ENCODE measurements at regions not wholly inside any gene's neighbourhood (a gene's known extent, or its start where the extent isn't known, plus 50 kb on each side); places are given as distances from the start of the nearest gene placed in this dataset.

GRCh38 chr10:124165827-124166226 is 72.4 kb upstream of the CHST15 start:
- ATAC-seq (no peak), DNase-seq (no peak)
- Histone ChIP-seq H3K9me3 (no peaks in the 10 kb centered on the region), H3K4me1 (ENCODE audit: low read depth) (no peaks in the 10 kb centered on the region), H3K4me3 (no peak overlapping the region), H3K36me3 (ENCODE audit: low read depth) (no peaks in the 10 kb centered on the region)
- TF ChIP-seq CTCF (IDR thresholded peaks at IDR 0.05): no peak
- intact Hi-C loops (cut with DNase I, micrococcal nuclease): no loop called here

- intact Hi-C loops (cut with DNase I, micrococcal nuclease): no loop called here
- H3K4me1 ChIP-seq (ENCODE audit: low read depth): no peaks in the 10 kb centered on the region
- ATAC-seq (no peak), DNase-seq (no peak)
- H3K36me3 ChIP-seq (ENCODE audit: low read depth): no peaks in the 10 kb centered on the region
- H3K9me3 ChIP-seq: no peaks in the 10 kb centered on the region
- no peak for TF ChIP-seq CTCF (IDR thresholded peaks at IDR 0.05)
- H3K4me3 ChIP-seq: no peak overlapping the region
Measured at GRCh38 chr10:124165311-124165710, 71.9 kb upstream of the CHST15 start.

GRCh38 chr10:124164264-124164663 is 70.9 kb upstream of the CHST15 start:
- DNase-seq (no peak), ATAC-seq (no peak)
- Histone ChIP-seq H3K4me3 (no peak overlapping the region), H3K4me1 (ENCODE audit: low read depth) (no peaks in the 10 kb centered on the region), H3K36me3 (ENCODE audit: low read depth) (no peaks in the 10 kb centered on the region), H3K9me3 (no peaks in the 10 kb centered on the region)
- intact Hi-C loops (cut with DNase I, micrococcal nuclease): no loop called here
- TF ChIP-seq CTCF (IDR thresholded peaks at IDR 0.05): no peak

GRCh38 chr10:124162774-124163354 is 69.5 kb upstream of the CHST15 start:
- no peaks in the 10 kb centered on the region for H3K4me1 ChIP-seq (ENCODE audit: low read depth)
- H3K9me3 ChIP-seq: no peaks in the 10 kb centered on the region
- H3K4me3 ChIP-seq: no peak overlapping the region
- H3K36me3 ChIP-seq (ENCODE audit: low read depth): no peaks in the 10 kb centered on the region
- no peak for DNase-seq
- ATAC-seq: no peak
- intact Hi-C loops (cut with DNase I, micrococcal nuclease): no loop called here
- TF ChIP-seq CTCF (IDR thresholded peaks at IDR 0.05): no peak

- intact Hi-C loops (cut with DNase I, micrococcal nuclease): no loop called here
- Histone ChIP-seq H3K4me1 (ENCODE audit: low read depth) (no peaks in the 10 kb centered on the region), H3K4me3 (no peak overlapping the region), H3K36me3 (ENCODE audit: low read depth) (no peaks in the 10 kb centered on the region), H3K9me3 (no peaks in the 10 kb centered on the region)
- no peak for TF ChIP-seq CTCF (IDR thresholded peaks at IDR 0.05)
- DNase-seq: no peak
- ATAC-seq: no peak
Measured at GRCh38 chr10:124162136-124162535, 68.7 kb upstream of the CHST15 start.

GRCh38 chr10:124161601-124162000 is 68.2 kb upstream of the CHST15 start:
- Histone ChIP-seq H3K4me1 (ENCODE audit: low read depth) (no peaks in the 10 kb centered on the region), H3K4me3 (no peak overlapping the region), H3K36me3 (ENCODE audit: low read depth) (no peaks in the 10 kb centered on the region), H3K9me3 (no peaks in the 10 kb centered on the region)
- intact Hi-C loops (cut with DNase I, micrococcal nuclease): no loop called here
- ATAC-seq (no peak), DNase-seq (no peak)
- no peak for TF ChIP-seq CTCF (IDR thresholded peaks at IDR 0.05)
